HG03060 (cell line): ENCODE measurements at regions not wholly inside any gene's neighbourhood (a gene's known extent, or its start where the extent isn't known, plus 50 kb on each side); places are given as distances from the start of the nearest gene placed in this dataset.

ENCODE experiments used
- ATAC-seq: cut with Tn5 transposase; IDR thresholded peaks from one replicate; pipeline ENCODE4 v1.9.1; 2021; ENCODE audit warnings: low read depth, moderate number of reproducible peaks; ENCODE audit not compliant: unreplicated experiment

DNA sequence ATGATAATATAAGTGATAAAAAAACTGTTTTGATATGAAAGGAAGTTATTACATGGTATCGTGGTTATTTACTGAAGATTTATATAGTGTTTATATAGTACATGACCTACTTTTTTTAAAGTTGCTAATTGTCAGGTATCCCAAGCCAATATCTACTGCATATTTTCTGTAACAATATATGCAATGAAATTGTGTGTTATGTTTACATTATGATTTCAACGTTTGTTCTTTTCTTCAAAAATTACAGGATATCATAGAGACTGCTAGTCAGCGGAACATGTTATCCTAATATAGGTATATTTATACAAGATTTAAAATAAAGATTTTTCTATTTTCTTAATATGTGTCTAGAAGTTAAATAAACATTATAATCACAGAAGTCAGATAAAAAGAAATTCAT lies 167.5 kb upstream of the DPYD start:
- no peak for ATAC-seq

DNA sequence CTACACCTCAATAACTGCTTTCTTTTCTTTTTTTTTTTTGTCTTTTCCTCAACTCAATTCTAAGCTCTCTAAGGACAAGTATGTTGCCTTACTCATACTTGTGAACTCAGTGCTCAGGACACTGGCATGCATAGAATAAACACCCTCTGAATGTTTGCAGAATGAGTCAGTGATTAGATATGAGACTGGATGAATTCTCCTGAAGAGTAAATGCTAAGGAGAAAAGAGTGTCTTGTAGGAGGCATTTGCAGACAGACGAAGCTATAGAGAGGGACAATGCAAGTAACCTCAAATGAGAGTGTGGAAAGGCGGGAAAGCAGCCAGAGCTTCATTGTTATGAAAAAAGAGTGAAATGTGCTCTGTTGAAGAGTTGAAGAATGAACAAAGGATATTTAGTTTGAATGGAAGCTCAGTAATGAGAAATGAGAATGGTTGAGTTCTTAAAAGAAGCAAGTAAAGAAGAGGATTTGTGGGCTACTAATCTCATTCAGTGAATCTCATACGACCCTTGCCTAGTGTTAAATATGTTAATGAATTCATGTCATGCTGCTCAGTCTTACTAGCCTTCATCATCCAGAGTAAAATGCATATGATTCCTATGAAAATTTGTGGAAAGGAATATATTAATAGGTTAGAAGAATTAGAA lies 166.1 kb upstream of the DPYD start:
- no peak for ATAC-seq

DNA sequence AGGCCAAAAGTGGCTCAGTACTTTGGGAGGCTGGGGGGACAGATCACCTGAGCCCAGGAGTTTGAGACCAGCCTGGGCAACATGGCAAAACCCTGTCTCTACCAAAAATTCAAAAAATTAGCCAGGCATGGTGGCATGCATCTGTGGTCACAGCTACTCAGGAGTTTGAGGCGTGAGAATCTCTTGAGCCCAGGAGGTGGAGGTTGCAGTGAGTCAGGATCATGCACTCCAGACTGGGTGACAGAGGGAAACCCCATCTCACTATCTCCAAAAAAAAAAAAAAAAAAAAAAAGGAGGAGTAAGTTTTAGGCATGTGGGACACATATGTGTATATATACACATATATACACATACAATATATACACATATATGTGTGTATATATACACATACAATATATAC lies 165.3 kb upstream of the DPYD start:
- no peak for ATAC-seq

DNA sequence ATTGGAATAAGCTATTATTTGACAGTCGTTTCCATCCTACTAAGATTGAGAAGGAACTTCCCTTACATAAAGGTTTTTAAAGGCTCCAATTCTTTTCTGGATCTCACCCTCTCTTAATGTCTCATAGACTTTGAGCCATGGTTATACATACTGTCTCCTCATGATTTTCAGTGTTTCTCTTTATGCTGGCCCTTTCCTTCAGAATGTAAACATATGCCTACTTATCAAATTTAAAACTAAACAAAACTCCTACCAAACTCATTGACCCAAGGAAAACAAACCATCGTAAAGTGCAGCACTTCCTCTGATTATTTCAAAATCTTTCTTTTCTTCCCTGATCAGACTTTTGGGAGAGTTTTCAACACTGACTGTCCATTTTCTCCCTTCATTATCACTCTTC lies 163.4 kb upstream of the DPYD start:
- no peak for ATAC-seq

DNA sequence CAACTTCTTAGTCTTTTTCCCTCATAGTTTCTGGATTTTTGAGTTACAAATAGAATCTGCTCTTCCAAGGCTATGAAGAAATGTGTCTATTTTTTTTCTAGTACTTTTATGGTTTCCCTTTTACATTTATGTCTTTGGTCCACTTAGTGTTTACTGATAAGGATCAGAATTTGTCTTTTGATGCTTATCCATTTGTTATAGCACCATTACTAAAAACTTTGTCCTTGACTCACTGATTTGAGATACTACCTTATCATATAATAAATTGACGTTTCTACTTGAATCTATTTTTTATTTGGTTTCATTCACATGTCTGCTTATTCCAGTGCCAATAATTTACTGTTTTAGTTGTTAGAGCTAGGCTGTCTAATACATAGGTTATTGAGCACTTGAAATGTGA lies 161.1 kb upstream of the DPYD start:
- ATAC-seq = no peak

DNA sequence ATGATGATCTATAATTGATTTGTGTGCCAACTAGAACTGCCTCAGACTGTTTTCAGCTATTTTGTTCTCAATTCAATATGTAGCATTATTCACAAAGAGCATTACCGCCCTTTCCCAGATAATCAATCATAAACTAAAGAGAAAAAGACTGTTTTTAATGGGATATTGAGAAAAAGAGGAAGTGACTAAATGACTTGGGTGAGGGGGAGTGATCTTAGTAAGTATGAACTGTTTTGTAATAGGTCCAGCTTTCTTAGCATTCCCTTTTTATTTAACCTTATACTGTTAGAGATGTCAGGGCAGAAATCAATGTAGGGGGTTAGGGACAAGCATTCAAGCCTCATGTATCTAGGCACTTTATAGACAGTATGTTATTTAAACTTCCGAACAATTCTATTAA lies 157.8 kb upstream of the DPYD start:
- ATAC-seq = no peak

DNA sequence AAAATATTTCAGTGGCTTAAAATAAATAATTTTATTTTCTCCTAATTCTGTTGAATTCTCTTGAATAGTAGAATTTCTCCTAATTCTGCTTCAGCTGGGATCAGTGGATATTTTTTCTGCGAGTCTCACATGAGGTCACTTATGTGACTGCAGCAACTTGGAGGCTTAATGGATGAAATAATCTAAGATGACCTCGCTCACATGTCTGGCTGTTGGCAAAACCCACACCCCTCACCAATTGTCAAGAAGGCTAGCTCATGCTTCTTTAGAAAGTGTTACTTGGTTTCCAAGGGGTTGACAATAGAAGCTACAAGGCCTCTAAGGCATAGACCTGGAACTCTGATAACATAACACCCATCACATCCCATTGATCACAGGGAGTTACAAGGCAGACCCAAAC lies 156.9 kb upstream of the DPYD start:
- ATAC-seq = no peak

DNA sequence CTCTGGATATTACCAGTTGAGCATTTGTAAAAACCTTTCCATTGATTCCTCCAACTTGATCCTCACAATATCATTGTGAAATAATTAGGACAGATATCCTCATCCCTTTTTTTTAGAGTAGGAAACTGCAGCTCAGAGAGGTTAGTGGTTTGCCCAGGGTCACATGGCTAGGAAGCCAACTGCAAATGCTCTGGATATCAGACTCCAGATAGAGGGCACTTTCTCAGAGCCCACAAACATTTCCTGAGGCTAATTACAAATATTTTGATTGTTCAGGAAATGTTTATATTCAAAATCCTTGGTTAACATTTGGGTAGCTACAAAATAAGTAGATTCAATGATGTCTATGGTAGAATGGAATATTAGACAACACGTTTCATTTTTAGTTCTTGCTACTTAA lies 154.8 kb upstream of the DPYD start:
- no peak for ATAC-seq

DNA sequence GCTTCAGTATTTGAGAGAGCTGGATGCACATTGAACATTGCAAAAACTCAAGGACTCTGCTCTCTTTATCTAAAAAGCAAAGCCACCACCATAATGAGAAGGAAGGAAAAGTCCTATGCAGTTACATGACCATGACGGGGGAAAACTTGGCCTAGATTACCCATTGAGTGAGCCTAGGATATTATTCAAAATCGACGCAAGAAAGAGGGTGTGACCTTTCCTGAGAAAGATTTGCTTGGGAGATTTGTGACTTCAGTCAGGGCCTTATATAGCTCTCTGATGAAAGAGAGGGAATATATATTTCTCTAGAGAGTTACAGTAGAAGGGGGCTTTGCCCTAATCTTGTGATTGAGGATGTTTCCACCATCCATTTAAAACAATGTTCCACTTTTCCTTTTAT lies 153.0 kb upstream of the DPYD start:
- ATAC-seq = no peak

DNA sequence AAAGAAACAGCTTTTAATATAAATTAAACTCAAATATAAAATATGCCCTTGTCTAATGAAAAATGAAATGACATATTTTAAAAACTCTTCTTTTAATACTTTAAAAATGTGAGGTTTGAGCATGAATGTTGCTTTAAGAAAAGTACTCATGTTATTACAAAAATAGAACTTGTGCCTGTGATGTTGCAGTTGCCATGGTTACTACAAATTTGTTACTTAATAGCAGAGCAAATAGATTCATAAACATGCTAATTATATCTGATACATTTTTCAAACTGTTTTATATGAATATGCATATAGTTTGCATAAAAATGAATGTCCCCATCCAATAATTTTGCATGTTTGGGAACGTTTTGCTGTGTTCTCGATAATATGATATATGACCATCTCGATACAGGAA lies 152.3 kb upstream of the DPYD start:
- no peak for ATAC-seq

DNA sequence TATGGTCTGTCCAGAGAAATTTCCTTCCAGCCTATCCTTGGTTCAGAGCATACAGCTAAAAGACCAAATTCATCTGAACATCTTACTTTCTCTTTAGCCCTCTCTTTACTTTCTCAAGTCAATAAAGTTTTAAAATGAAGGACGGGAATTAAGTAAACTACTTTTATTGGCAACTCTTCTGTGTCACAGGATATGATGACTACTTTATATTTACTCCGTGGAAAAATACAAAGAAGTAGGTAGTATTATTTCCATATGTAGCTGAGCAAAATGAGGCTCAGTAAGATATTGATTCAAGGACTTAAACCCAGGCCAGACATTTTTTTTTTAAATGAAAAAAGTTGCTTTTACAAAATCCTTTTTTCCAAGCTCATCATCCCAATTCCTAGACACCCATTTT lies 151.2 kb upstream of the DPYD start:
- no peak for ATAC-seq

DNA sequence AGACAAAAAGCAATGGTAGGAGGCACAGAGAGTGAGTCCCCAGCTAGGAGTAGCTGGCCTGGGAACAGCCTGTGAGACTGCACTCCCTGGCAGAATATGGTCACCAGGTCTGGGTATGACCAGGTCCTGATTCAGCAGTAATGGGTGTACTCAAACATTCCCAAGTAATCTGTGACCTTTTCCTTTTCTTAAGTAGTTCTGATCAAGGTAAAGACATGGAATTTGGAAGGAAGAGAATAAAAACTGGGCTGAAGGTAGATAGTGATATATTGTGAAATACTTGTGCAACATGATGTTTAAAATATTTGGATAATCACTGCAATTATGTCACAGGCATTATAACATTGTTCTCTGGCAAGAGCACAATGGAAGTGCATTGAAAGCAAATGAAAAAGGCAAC lies 147.2 kb upstream of the DPYD start:
- ATAC-seq = no peak

DNA sequence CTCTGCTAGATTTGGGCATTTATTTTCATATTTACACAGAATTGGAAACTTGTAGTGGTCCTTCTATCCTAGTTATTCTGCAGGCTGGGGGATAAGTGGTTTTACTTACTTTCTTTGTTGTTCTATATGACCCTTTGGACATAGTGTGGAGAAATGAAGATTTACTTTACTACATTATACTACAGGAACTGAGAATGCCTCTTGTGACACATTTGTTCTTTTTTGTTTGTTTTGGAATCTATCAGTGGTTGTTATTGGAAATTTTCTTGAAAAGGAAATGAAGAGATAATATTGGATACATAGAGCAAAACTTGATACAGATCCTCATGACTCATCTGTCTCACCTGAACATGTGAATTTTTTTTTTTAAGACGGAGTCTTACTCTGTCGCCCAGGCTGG lies 146.1 kb upstream of the DPYD start:
- ATAC-seq = no peak

DNA sequence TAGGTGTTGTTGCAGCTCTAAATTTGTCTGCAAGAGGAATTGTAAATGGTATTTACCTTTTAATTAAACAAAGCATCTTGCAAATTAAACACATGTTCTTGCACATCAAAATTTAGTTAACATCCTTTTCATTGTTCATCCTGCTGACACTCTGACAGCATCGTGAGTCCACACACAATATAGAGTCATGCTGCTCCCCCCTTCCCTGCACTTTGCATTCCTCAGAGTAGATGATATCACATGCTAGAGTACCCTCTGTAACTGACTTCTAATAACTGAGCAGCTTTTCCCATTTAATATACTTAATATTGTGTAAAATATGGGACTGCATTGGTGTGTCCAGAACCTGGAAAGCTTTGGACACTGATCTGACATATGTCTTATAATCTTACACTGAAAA lies 138.8 kb upstream of the DPYD start:
- ATAC-seq = no peak

DNA sequence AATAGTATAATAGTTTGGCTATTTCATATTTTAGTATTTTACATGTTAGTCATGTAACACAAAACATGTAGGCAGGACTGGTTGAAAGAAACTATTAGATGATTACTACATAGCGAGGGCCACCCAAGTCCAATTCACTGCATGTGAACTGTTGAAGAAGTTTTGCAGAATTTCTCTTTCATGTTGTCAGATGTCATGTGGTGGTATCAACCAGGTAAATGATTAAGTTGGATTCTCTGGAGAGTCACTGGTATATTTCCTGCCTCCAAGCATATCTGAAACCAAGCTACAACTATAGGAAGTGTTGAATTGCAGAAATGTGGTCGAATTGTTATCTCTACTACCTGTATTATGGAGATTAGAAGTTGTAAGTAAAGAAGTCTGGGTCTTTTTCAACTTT lies 137.8 kb upstream of the DPYD start:
- no peak for ATAC-seq

DNA sequence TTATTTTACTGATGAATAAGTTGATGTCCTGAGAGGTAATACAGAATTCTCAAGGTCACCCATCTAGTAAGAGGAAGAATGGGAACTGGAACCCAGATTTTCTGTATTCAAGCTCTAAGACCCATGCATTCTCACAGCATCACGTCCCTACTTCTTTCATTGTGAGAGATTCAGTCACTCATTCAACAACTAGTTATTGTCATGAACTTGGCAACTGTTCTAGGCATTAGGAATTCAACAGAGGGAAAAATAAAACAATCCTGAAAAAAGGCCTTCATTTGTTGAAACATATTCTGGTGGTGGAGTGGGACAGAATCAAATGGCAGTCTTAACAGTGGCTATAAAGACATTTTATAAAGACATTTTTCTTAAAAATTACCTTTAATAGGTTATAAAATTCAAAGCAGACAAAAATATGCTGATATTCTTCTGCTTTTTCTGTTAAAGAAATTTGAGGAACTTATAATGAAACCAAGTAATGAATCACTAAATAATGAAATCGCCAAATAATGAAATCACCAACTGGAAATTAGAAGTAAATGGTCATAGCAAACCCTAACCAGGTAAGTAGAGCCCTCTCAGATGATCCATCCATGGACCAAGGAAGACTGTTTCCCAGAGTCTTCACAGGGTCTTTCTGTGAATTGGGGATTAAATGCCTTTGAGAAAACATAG lies 136.5 kb upstream of the DPYD start:
- ATAC-seq = no peak

DNA sequence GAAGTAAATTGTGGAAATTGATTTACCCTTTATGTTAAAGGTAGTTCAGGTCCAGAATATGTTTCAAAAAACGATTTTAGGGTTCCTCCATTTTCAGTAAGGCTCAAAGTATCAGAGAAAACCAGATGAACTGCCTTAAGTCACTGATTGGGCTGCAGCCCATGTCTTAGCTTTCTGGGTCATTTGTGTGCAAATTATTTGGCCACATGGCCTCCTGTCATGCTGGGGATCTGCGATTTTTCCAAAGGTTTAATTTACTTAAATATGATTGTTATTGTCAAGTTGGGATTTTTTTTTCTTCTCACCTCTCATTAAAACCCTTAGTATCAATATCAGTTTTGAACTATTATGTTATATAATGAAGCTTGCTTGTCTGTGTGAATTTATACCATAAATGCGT lies 135.9 kb upstream of the DPYD start:
- no peak for ATAC-seq

DNA sequence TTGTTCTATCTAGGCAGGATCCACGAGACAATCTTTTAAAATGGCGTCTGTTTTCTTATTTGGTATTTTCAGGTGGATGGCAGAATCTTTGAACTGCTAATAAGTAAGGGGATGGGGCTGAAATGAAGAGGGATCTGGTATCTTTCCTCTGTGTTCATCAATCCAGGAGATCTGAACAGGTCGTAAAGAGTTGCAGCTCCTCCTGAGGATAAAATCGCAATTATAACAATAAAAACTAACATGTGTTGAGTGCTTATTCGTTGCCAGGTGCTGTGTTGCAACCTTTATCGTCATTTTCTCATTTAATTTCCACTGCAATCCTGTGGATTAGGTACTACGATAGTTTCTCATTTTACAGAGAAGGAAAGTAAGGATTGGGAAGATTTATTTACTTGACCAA lies 134.6 kb upstream of the DPYD start:
- no peak for ATAC-seq

DNA sequence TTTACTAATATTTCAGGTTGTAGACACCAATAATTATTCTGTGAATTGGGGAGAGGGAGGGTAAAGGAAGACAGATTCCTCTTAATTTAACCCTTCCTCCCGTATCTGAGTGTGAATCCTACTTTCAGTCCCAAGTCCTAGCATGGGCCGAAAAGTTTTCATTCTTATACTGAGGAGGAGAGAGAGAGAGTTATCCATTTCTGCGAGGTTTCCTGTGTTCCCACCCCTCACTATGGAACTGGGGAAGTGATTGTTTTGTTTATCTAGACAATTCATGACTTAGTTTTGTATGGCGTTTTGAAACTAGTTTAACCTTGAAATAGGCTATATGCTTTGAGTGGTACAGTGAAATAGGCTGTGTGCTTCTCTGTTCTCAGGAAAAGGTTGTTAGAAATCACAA lies 134.0 kb upstream of the DPYD start:
- ATAC-seq = no peak

DNA sequence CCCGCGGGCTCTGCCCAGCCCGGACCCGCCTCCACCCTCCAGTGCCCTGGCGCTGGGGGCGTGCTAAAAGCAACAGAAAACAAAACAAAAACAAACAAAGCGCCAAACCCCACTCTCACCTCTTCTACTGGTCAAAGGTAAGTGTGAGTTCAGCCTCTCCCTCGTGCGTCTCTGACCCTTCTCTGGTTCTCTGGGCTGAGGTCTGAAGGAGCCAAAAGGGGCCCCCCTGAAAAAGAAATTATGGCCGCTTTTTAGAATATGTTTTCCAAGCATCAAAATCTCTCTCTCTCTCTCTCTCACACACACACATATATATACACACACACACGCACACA lies 133.5 kb upstream of the DPYD start:
- ATAC-seq = no peak

DNA sequence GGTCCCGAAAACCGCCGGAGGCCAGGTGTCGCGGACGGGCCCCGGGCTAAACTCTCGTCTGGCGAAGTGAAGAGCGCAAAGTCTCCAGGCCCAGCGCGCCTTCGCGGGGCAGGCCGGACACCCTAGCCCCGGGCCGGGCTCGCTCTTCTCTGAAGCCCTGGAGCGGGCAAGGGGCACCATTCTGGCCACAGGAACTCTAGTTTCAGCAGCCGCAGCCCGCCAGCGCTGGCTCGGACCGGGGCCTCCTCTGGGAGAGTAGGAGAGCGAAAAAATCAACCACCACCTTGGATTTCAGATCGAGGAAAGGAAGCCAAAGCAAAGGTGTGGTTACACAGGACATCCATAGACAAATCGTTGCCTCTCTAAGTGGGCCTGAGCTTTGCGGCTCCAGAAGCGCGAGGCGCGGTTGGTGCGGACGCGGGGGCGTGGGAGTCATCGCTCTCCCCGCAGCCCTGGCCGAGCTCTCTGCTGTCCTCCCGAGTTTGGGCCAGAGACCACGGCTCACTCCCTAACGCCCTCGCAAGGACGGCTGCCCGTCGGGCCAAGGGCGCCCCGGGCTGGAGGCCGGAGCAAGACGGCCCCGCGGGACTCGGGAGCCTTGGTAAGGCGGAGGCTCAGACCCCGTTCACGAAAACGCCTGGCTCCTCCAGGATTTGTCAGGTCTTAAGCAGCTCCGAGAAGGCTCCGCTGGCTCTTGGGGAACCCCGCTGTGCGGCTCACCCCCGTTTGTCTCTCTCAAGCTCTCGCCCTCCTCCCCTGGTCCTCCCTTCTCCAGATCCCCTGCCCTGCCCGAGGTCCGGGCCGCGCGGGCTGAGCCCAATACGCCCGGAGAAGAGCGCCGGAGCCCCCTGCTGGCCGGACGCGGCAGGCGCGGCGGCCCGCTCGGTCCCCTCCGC lies 132.9 kb upstream of the DPYD start:
- no peak for ATAC-seq
